GM12878 (cell line): ENCODE measurements at regions not wholly inside any gene's neighbourhood (a gene's known extent, or its start where the extent isn't known, plus 50 kb on each side); places are given as distances from the start of the nearest gene placed in this dataset.

Source experiments
- ATAC-seq: fragments of 200-7000 bp; cut with Tn5 transposase; 3 replicates; pipeline ENCODE4 v1.9.1; 2020; ENCODE audit warnings: mild to moderate bottlenecking, moderate library complexity
- BruUV-seq: library from RNA; stranded (reverse); fragments of 400-500 nt; replicated peaks from 2 replicates; lab custom pipeline; 2021; lab: Mats Ljungman, UMichigan
- CTCF ChIA-PET: fragments of 300-600 bp; sonication (Branson Sonifier 250); formaldehyde crosslinking; extraction: SDS; loops from one replicate; lab custom pipeline; 2021; ENCODE audit warnings: inconsistent platforms; lab: Yijun Ruan, JAX
- POLR2A ChIA-PET: fragments of 350-600 bp; formaldehyde crosslinking; extraction: SDS; loops from one replicate; lab custom pipeline; 2021; ENCODE audit warnings: inconsistent platforms; lab: Charles Lee
- RAD21 ChIA-PET: fragments of 300-600 bp; sonication (Branson Sonifier 250); formaldehyde crosslinking; loops from one replicate; lab custom pipeline; 2023; ENCODE audit warnings: antibody characterized with exemption; ENCODE audit not compliant: unreplicated experiment; lab: Charles Lee
- SMC1A ChIA-PET: fragments of 300-600 bp; sonication (Branson Sonifier 250); formaldehyde crosslinking; loops from one replicate; lab custom pipeline; 2023; ENCODE audit not compliant: unreplicated experiment, uncharacterized antibody; lab: Charles Lee
- DNase-seq: peaks from one replicate; pipeline ENCODE4 v3.0.0-alpha.2; 2011; ENCODE audit warnings: low read depth, low spot score
- FAIRE-seq: peaks from 3 replicates; lab custom pipeline; 2011; peaks lifted over from hg19 to GRCh38; lab: Jason Lieb, UNC
- H2AFZ ChIP-seq: 2 replicates; pipeline ENCODE4 v1.6.0; 2011; ENCODE audit warnings: low read depth, low read length, control low read depth; ENCODE audit not compliant: control insufficient read depth
- H3K27ac ChIP-seq: 2 replicates; pipeline ENCODE4 v1.5.1; 2011; ENCODE audit warnings: control low read depth; ENCODE audit not compliant: control insufficient read depth, insufficient read depth
- H3K27me3 ChIP-seq, 2 experiments: replicated peaks in 1 of 2; 2 replicates each; pipeline versions ENCODE4 v1.6.0 to v1.6.1; 2011; ENCODE audit warnings: low read length in 1 of 2; ENCODE audit not compliant: control insufficient read depth in 2 of 2, insufficient read depth in 2 of 2
- H3K36me3 ChIP-seq, 2 experiments: 2 replicates each; pipeline ENCODE4 v1.5.1; 2011; ENCODE audit warnings: low read length in 1 of 2; ENCODE audit not compliant: control insufficient read depth in 2 of 2, insufficient read depth in 2 of 2
- H3K4me1 ChIP-seq: 2 replicates; pipeline ENCODE4 v1.6.1; 2011; ENCODE audit warnings: mild to moderate bottlenecking, low read length, moderate library complexity, mixed read lengths; ENCODE audit not compliant: control insufficient read depth, insufficient read depth
- H3K4me2 ChIP-seq: 2 replicates; pipeline ENCODE4 v1.6.0; 2011; ENCODE audit warnings: control low read depth; ENCODE audit not compliant: control insufficient read depth, insufficient read depth
- H3K4me3 ChIP-seq: fragments of 200-600 bp; sonication (generic); 2 replicates; pipeline ENCODE4 v1.5.1; 2016
- H3K79me2 ChIP-seq: 2 replicates; pipeline ENCODE4 v1.6.0; 2011; ENCODE audit warnings: low read length; ENCODE audit not compliant: control insufficient read depth, insufficient read depth
- H3K9ac ChIP-seq: 2 replicates; pipeline ENCODE4 v1.8.0; 2011; ENCODE audit warnings: low read length, control low read depth, mixed read lengths; ENCODE audit not compliant: control insufficient read depth, insufficient read depth
- H3K9me3 ChIP-seq: replicated peaks from 3 replicates; pipeline ENCODE4 v1.5.1; 2011; ENCODE audit warnings: mild to moderate bottlenecking, low read length; ENCODE audit not compliant: control insufficient read depth, insufficient read depth
- H4K20me1 ChIP-seq: 2 replicates; pipeline ENCODE4 v1.6.0; 2011; ENCODE audit not compliant: control insufficient read depth, insufficient read depth
- ATF3 ChIP-seq: IDR thresholded peaks from 2 replicates; pipeline ENCODE4 v1.6.1; 2011; ENCODE audit warnings: low read depth, mild to moderate bottlenecking, low read length, moderate library complexity, borderline replicate concordance; ENCODE audit errors: extremely low read depth
- ATF7 ChIP-seq: fragments of 450-650 bp; IDR thresholded peaks from 2 replicates; pipeline ENCODE4 v1.6.1; 2016; ENCODE audit warnings: low read depth, mild to moderate bottlenecking
- E4F1 ChIP-seq: fragments of 450-650 bp; IDR thresholded peaks from 2 replicates; pipeline ENCODE4 v1.6.1; 2018; ENCODE audit warnings: borderline replicate concordance, mild to moderate bottlenecking; ENCODE audit not compliant: partially characterized antibody
- EGR1 ChIP-seq, 2 experiments: IDR thresholded peaks; 1 replicate in 1 of 2; 2 replicates in 1 of 2; pipeline ENCODE4 v1.6.1; 2011 to 2012; ENCODE audit warnings: low read depth in 2 of 2, low read length in 2 of 2, borderline replicate concordance in 1 of 2, mild to moderate bottlenecking in 1 of 2, moderate library complexity in 1 of 2
- ESRRA ChIP-seq: IDR thresholded peaks from 2 replicates; pipeline ENCODE4 v1.6.1; 2012; ENCODE audit warnings: mild to moderate bottlenecking, low read length, improper control_type of control experiment
- MEF2B ChIP-seq: fragments of 450-650 bp; IDR thresholded peaks from 2 replicates; pipeline ENCODE4 v1.6.1; 2018; ENCODE audit warnings: mild to moderate bottlenecking, moderate library complexity; ENCODE audit not compliant: partially characterized antibody, poor library complexity, severe bottlenecking
- RFX5 ChIP-seq: IDR thresholded peaks from 2 replicates; pipeline ENCODE4 v1.6.1; 2011; ENCODE audit warnings: low read depth, low read length, improper control_type of control experiment
- SMC3 ChIP-seq: IDR thresholded peaks from 2 replicates; pipeline ENCODE4 v1.6.1; 2011; ENCODE audit warnings: low read length, improper control_type of control experiment, borderline replicate concordance
- USF1 ChIP-seq: IDR thresholded peaks from 2 replicates; pipeline ENCODE4 v1.6.1; 2011; ENCODE audit warnings: borderline replicate concordance, low read depth, mild to moderate bottlenecking, moderate library complexity, mixed read lengths, low read length; ENCODE audit not compliant: insufficient read depth; ENCODE audit errors: extremely low read length
- ZNF24 ChIP-seq: fragments of 450-650 bp; IDR thresholded peaks from 2 replicates; pipeline ENCODE4 v1.6.1; 2017; ENCODE audit warnings: antibody characterized with exemption, mild to moderate bottlenecking
- WGBS: methylation state at CpG from one replicate; pipeline ENCODE4 v1.1.6; 2016; ENCODE audit warnings: low lambda C conversion rate; ENCODE audit not compliant: insufficient replicate concordance, insufficient coverage; ENCODE audit errors: missing lambda C conversion rate; 5-methylcytosine and 5-hydroxymethylcytosine counted together
- in situ Hi-C: fragments of 300-500 bp; cut with MboI; formaldehyde crosslinking; loops from 9 replicates; pipeline ENCODE4 v1.14.3; 2018; ENCODE audit warnings: mixed read lengths
- intact Hi-C: fragments of 100-400 bp; cut with micrococcal nuclease; formaldehyde crosslinking; loops from one replicate; pipeline ENCODE4 v1.14.2; 2022; ENCODE audit not compliant: unreplicated experiment
- TF ChIP-seq, protein P1 (sequence below): IDR thresholded peaks from 2 replicates; pipeline ENCODE4 v1.6.1; 2012; ENCODE audit warnings: low read depth, low read length, improper control_type of control experiment
- TF ChIP-seq, protein P2 (sequence below): IDR thresholded peaks from 2 replicates; pipeline ENCODE4 v1.6.1; 2011; ENCODE audit warnings: borderline replicate concordance, low read depth, mild to moderate bottlenecking, moderate library complexity, low read length; ENCODE audit not compliant: insufficient read depth, poor library complexity, severe bottlenecking

- H3K9ac ChIP-seq = no peak overlapping the region
- no peak overlapping the region for H3K27ac ChIP-seq
- in situ Hi-C loops = no loop called here
- no peak overlapping the region for H3K4me2 ChIP-seq
- no peak for FAIRE-seq
- intact Hi-C loops = no loop called here
- 23% methylated on average over 4 of the region's 4 CpGs for WGBS
- SMC1A ChIA-PET = no interaction called here
- ATAC-seq = no peak
- RAD21 ChIA-PET = no interaction called here
- no peaks in the 10 kb centered on the region for H3K79me2 ChIP-seq
- H3K36me3 ChIP-seq = no peaks in the 10 kb centered on the region
- H3K27me3 ChIP-seq = no peaks in the 10 kb centered on the region
- H3K4me1 ChIP-seq = no peaks in the 10 kb centered on the region
- TF ChIP-seq ATF7 (no peak), E4F1 (no peak), USF1 (no peak)
- no peak overlapping the region for H2AFZ ChIP-seq
- POLR2A ChIA-PET = no interaction called here
- no peak for DNase-seq
- H3K4me3 ChIP-seq = no peak overlapping the region
- CTCF ChIA-PET = interaction anchor here (0.6 kb wide), 1 partner anchor 94 kb away, joined by 3 read pairs; no protein-coding TSS in a partner anchor
- BruUV-seq = no TSS peak
- no peaks in the 10 kb centered on the region for H3K9me3 ChIP-seq
- no peaks in the 10 kb centered on the region for H4K20me1 ChIP-seq
Observed at GRCh38 chr9:73761905-73762304, 610.2 kb downstream of the ANXA1 start.

GRCh38 chr9:73773896-73774295 lies 622.2 kb downstream of the ANXA1 start:
- FAIRE-seq (no peak), ATAC-seq (no peak), DNase-seq (no peak)
- no peaks in the 10 kb centered on the region for H3K9me3 ChIP-seq
- intact Hi-C loops = no loop called here
- H4K20me1 ChIP-seq = no peaks in the 10 kb centered on the region
- ChIA-PET CTCF (no interaction called here), RAD21 (no interaction called here), POLR2A (no interaction called here), SMC1A (no interaction called here)
- no TSS peak for BruUV-seq
- H3K4me1 ChIP-seq = no peaks in the 10 kb centered on the region
- no peak overlapping the region for H2AFZ ChIP-seq
- no peak overlapping the region for H3K4me2 ChIP-seq
- H3K27ac ChIP-seq = no peak overlapping the region
- H3K4me3 ChIP-seq = no peak overlapping the region
- H3K9ac ChIP-seq = no peak overlapping the region
- in situ Hi-C loops = no loop called here
- no peaks in the 10 kb centered on the region for H3K27me3 ChIP-seq
- no peaks in the 10 kb centered on the region for H3K36me3 ChIP-seq
- no peaks in the 10 kb centered on the region for H3K79me2 ChIP-seq
- WGBS = 26% methylated on average over 1 of the region's 1 CpG
- TF ChIP-seq ESRRA = no peak
- TF ChIP-seq, protein P1, sequence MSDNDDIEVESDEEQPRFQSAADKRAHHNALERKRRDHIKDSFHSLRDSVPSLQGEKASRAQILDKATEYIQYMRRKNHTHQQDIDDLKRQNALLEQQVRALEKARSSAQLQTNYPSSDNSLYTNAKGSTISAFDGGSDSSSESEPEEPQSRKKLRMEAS = no peak
- TF ChIP-seq, protein P2, sequence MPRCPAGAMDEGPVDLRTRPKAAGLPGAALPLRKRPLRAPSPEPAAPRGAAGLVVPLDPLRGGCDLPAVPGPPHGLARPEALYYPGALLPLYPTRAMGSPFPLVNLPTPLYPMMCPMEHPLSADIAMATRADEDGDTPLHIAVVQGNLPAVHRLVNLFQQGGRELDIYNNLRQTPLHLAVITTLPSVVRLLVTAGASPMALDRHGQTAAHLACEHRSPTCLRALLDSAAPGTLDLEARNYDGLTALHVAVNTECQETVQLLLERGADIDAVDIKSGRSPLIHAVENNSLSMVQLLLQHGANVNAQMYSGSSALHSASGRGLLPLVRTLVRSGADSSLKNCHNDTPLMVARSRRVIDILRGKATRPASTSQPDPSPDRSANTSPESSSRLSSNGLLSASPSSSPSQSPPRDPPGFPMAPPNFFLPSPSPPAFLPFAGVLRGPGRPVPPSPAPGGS = no peak
- TF ChIP-seq MEF2B = no peak
- TF ChIP-seq EGR1 (IDR thresholded peaks at IDR 0.05; ENCODE audit: borderline replicate concordance in 1 of 2, low read depth in 2 of 2, low read length in 2 of 2) = no peak
- no peak for TF ChIP-seq SMC3
- TF ChIP-seq ZNF24 = no peak
- no peak for TF ChIP-seq RFX5
- no peak for TF ChIP-seq ATF3
